ENCODE measurements at regions not wholly inside any gene's neighbourhood (a gene's known extent, or its start where the extent isn't known, plus 50 kb on each side); places are given as distances from the start of the nearest gene placed in this dataset.

- DNase-seq (ENCODE audit: low read depth) = no peak
- TF ChIP-seq CTCF (IDR thresholded peaks at IDR 0.05; ENCODE audit: insufficient read depth, low read depth, low read length, missing control alignments) = no peak
- H3K4me3 ChIP-seq (ENCODE audit: low read length) = no peak overlapping the region
Observed at GRCh38 chr4:60249784-60250183, 950.3 kb upstream of the ADGRL3 start.

DNA sequence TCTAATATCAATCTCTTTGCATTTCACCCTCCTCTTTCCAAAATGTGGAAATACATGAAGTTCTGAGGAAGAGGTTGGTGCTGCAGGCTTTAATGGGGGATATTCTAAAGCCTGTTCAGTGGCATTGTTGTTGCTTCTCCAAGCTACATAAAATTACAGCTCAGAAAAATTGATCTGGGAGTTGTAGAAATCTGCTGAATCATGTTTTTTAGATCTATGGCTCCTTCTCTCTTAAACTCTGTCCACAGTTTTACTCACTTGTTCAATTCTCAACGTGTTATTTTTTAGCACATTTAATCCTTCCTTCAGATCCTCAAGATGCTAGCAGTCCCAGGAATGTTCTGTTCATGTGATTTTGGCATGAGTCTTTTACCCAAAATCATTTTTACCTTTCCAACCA lies 949.5 kb upstream of the ADGRL3 start:
- H3K4me3 ChIP-seq (ENCODE audit: low read length) = no peak overlapping the region
- TF ChIP-seq CTCF (IDR thresholded peaks at IDR 0.05; ENCODE audit: insufficient read depth, low read depth, low read length, missing control alignments) = no peak
- no peak for DNase-seq (ENCODE audit: low read depth)

- H3K4me3 ChIP-seq (ENCODE audit: low read length) = no peak overlapping the region
- no peak for DNase-seq (ENCODE audit: low read depth)
- no peak for TF ChIP-seq CTCF (IDR thresholded peaks at IDR 0.05; ENCODE audit: insufficient read depth, low read depth, low read length, missing control alignments)
Observed at GRCh38 chr4:60259781-60260180, 940.3 kb upstream of the ADGRL3 start.

DNA sequence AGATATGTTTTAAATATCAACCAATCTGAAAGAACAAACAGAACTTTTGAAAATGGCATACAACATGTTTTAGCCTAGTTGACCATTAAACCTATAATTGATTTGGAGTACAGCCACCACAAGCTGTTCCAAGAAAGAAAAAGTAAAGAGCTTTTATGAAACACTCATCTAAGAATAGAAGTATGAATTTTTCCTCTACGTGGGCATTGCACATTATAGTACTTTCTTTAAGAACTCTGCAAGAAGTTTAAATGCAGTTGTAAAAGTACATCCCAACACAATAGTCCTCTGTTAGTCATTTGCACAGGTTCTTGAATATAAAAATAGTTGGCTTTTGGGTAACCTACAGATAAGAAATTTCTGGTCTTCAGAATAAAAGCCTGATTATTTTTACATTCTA lies 933.6 kb upstream of the ADGRL3 start:
- no peak for DNase-seq (ENCODE audit: low read depth)
- H3K4me3 ChIP-seq (ENCODE audit: low read length) = no peak overlapping the region
- no peak for TF ChIP-seq CTCF (IDR thresholded peaks at IDR 0.05; ENCODE audit: insufficient read depth, low read depth, low read length, missing control alignments)

DNA sequence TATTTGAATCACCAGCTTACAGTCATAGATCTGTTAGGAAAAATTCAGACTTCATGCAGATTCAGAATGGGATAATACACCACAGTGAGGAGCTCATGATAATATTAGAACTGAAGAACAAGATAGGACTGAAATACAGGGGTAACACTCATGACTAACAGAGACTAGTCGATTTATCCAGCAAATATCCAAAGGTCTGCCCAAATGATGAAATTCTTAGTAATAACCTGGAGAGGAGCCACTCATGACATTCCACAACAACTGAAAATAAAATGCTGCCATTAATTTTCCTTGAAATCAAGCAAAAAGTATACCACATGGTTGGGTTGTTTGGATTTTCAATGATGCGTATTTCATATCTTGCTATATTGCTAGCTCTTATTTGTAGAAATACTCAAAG lies 903.7 kb upstream of the ADGRL3 start:
- TF ChIP-seq CTCF (IDR thresholded peaks at IDR 0.05; ENCODE audit: insufficient read depth, low read depth, low read length, missing control alignments) = no peak

GRCh38 chr4:60313611-60314178 lies 886.4 kb upstream of the ADGRL3 start:
- H3K4me3 ChIP-seq (ENCODE audit: low read length) = no peak overlapping the region
- TF ChIP-seq CTCF (IDR thresholded peaks at IDR 0.05; ENCODE audit: insufficient read depth, low read depth, low read length, missing control alignments) = no peak
- DNase-seq (ENCODE audit: low read depth) = no peak

More for the DNA sequence above, 903.7 kb upstream of the ADGRL3 start:
- no peak overlapping the region for H3K4me3 ChIP-seq (ENCODE audit: low read length)
- no peak for DNase-seq (ENCODE audit: low read depth)

DNA sequence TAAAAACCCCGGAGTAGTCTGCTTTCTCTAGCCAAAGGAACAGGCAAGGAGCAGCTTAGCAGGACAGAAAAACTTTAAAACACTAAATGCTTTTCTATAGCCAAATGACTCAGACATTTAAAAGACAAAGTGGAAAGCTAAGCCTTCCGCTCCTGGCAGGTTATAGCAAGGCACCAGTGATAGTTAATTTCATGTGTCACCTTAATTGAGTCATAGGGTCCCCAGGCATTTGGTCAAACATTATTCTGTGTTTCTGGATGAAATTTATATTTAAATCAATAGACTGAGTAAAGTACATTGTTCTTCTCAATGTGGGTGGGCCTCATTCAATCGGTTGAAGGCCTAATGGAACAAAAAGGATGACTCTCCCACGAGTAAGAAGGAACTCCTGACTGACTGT lies 885.7 kb upstream of the ADGRL3 start:
- TF ChIP-seq CTCF (IDR thresholded peaks at IDR 0.05; ENCODE audit: insufficient read depth, low read depth, low read length, missing control alignments) = no peak
- no peak overlapping the region for H3K4me3 ChIP-seq (ENCODE audit: low read length)
- peak; percentile 2 for DNase-seq (ENCODE audit: low read depth)
